Colonic mucosa (tissue), 4 donors: ENCODE measurements at regions not wholly inside any gene's neighbourhood (a gene's known extent, or its start where the extent isn't known, plus 50 kb on each side); places are given as distances from the start of the nearest gene placed in this dataset.

Experiments used
- DNase-seq: peaks from one replicate; pipeline ENCODE4 v3.0.0-alpha.2; 2020
- H3K27ac ChIP-seq: fragments of 200-600 bp; one replicate; pipeline ENCODE4 v1.8.0; 2021
- H3K27me3 ChIP-seq: fragments of 200-600 bp; one replicate; pipeline ENCODE4 v1.8.0; 2021
- H3K36me3 ChIP-seq: fragments of 200-600 bp; one replicate; pipeline ENCODE4 v1.8.0; 2021
- H3K4me1 ChIP-seq: fragments of 200-600 bp; one replicate; pipeline ENCODE4 v1.8.0; 2021; ENCODE audit warnings: mild to moderate bottlenecking
- H3K4me3 ChIP-seq: fragments of 200-600 bp; one replicate; pipeline ENCODE4 v1.8.0; 2021
- H3K9ac ChIP-seq, 2 donors: one replicate each; pipeline ENCODE4 v1.7.0; 2013; ENCODE audit warnings: control low read depth in 2 of 2, low read depth in 2 of 2, low read length in 2 of 2
- H3K9me3 ChIP-seq: fragments of 200-600 bp; one replicate; pipeline ENCODE4 v1.8.0; 2021
- CTCF ChIP-seq: fragments of 200-600 bp; IDR thresholded peaks from one replicate; pipeline ENCODE4 v1.8.0; 2022; ENCODE audit warnings: antibody characterized with exemption, mild to moderate bottlenecking
- intact Hi-C: fragments of 100-400 bp; cut with DNase I; formaldehyde crosslinking; loops from one replicate; pipeline ENCODE4 v1.14.1; 2022
- donor health status: healthy.
- donor health status: DM: no; HTN: no; CAD: no.
- donor health status: DM: no; HTN: no; CAD: no.

GRCh38 chr14:34059037-34059924 is 108.4 kb upstream of the EGLN3 start:
- Histone ChIP-seq H3K4me1 (no peaks in the 10 kb centered on the region), H3K27me3 (no peaks in the 10 kb centered on the region), H3K36me3 (no peaks in the 10 kb centered on the region), H3K4me3 (peak overlapping the region; percentile 49), H3K9ac (peak overlapping the region; percentile 81 to 93), H3K27ac (peak overlapping the region; percentile 93), H3K9me3 (no peaks in the 10 kb centered on the region)
- intact Hi-C loops = no loop called here
- DNase-seq = no peak
- TF ChIP-seq CTCF = no peak

- no peak for DNase-seq
- H3K4me1 ChIP-seq = no peaks in the 10 kb centered on the region
- H3K9ac ChIP-seq = no peak overlapping the region
- H3K27ac ChIP-seq = no peak overlapping the region
- TF ChIP-seq CTCF = no peak
- no peaks in the 10 kb centered on the region for H3K36me3 ChIP-seq
- H3K4me3 ChIP-seq = no peak overlapping the region
- H3K27me3 ChIP-seq = no peaks in the 10 kb centered on the region
- intact Hi-C loops = no loop called here
- H3K9me3 ChIP-seq = no peaks in the 10 kb centered on the region
These were observed 107.6 kb upstream of the EGLN3 start for GRCh38 chr14:34058510-34058909.

GRCh38 chr14:34056046-34056445 is 105.2 kb upstream of the EGLN3 start:
- no peak overlapping the region for H3K4me3 ChIP-seq
- DNase-seq = no peak
- no peaks in the 10 kb centered on the region for H3K4me1 ChIP-seq
- H3K9me3 ChIP-seq = no peaks in the 10 kb centered on the region
- H3K27ac ChIP-seq = no peak overlapping the region
- TF ChIP-seq CTCF = no peak
- no peaks in the 10 kb centered on the region for H3K36me3 ChIP-seq
- intact Hi-C loops = no loop called here
- no peak overlapping the region for H3K9ac ChIP-seq
- H3K27me3 ChIP-seq = no peaks in the 10 kb centered on the region

GRCh38 chr14:34055157-34055950 is 104.5 kb upstream of the EGLN3 start:
- Histone ChIP-seq H3K4me1 (no peaks in the 10 kb centered on the region), H3K27ac (no peak overlapping the region), H3K9ac (no peak overlapping the region), H3K4me3 (no peak overlapping the region), H3K36me3 (no peaks in the 10 kb centered on the region), H3K9me3 (no peaks in the 10 kb centered on the region), H3K27me3 (no peaks in the 10 kb centered on the region)
- no peak for DNase-seq
- no peak for TF ChIP-seq CTCF
- intact Hi-C loops = no loop called here

- Histone ChIP-seq H3K27ac (peak overlapping the region; percentile 48), H3K4me1 (no peaks in the 10 kb centered on the region), H3K27me3 (no peaks in the 10 kb centered on the region), H3K4me3 (no peak overlapping the region), H3K9ac (no peak overlapping the region), H3K36me3 (no peaks in the 10 kb centered on the region), H3K9me3 (no peaks in the 10 kb centered on the region)
- no peak for TF ChIP-seq CTCF
- intact Hi-C loops = no loop called here
- DNase-seq = peak; percentile 45
These were observed 102.8 kb upstream of the EGLN3 start for GRCh38 chr14:34053666-34054065.
